ENCODE measurements at regions not wholly inside any gene's neighbourhood (a gene's known extent, or its start where the extent isn't known, plus 50 kb on each side); places are given as distances from the start of the nearest gene placed in this dataset.
A peak's percentile ranks its signal among the peaks of the same experiment; 100 is the strongest.

GRCh38 chr2:203814661-203815540, 52.7 kb upstream of the CTLA4 start:
- DNase-seq = peak; percentile 73

- no peak for DNase-seq
Observed at GRCh38 chr2:203815541-203815898, 52.1 kb upstream of the CTLA4 start.

- no peak for DNase-seq
Observed at GRCh38 chr2:203817147-203817546, 50.4 kb upstream of the CTLA4 start.

All from NCI-H345 (cell line).